Islet of Langerhans (tissue), 1 donor: ENCODE measurements at regions not wholly inside any gene's neighbourhood (a gene's known extent, or its start where the extent isn't known, plus 50 kb on each side); places are given as distances from the start of the nearest gene placed in this dataset.

Source experiments
- FAIRE-seq: peaks from one replicate; lab custom pipeline; 2011; peaks lifted over from hg19 to GRCh38; lab: Jason Lieb, UNC

DNA sequence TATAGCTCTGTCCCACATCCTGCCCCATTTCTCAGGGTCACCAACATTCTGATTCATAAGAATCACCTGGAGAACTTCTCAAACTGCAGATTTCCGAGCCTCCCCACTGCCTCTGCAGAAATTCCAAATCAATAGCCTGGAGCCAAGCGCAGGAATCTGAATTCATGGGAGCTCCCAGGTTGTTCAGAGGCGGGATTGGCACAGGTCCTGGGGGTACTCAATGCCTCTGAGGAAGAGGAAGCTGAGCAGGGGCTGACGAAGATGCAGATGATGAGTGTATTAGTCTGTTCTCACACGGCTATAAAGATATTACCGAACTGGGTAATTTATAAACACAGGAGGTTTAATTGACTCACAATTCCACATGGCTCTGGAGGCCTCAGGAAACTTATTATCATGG is 455.5 kb downstream of the MATN1 start:
- no peak for FAIRE-seq

DNA sequence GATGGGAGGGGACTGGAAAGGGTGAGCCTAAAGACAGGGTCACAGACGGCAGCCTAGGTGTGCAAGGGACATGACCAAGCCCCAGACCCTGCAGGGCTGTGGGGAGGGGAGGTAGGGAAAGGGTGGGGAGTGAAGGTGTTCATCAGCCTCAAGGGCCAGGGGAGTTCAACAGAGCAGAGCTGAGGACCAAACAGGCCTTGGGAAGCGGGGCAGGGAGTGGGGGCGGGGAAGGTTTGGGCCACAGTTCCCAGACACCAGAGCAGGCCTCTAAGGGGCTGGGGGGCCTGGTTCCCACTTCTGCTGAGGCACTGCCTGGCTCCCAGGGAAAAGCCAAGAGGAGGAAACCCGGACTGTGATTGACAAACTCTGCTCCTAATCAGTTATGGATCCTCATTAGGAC is 456.3 kb downstream of the MATN1 start:
- FAIRE-seq = no peak

DNA sequence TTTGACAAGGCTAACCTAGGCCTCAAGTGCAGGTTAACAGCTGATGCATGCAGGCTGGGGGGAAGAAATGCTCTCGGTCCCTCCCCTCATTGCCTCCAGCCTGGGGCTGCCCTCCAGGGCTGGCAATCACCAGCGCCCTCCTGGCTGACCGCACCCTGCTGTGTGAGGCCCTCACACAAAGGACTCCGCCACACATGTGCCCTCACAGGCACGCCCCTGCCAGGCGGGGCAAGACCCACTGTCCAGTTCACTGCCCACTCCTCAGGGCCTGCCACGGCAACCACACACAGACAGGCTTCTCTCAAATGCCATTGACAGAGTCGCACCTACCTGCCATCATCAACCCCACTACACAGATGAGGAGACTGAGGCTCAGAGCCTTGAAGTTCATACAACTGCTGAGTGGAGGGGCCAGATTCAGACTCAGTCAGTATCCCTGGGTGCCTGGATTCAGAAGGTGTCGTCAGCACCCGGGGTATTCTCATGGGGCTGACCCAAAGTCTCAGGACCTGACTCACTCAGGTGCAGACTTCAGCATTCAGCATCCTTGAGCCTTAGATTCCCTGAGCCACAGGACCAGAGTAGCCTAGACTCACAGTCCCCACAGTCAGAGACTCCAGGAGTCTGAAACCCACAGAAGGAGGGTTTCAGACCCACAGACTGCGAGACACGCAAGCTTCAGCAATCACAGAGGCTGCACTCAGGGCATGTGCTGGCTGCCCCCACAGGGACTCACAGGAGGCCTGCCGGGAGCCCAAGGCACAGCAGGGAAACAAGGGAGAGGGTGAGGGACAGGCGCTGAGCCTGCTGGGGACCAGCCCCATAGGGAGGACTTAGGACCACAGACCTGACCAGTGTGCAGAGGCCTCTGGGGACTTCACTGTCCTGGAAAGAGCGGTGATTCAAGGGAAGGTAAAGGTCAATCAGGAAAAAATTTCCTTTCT is 458.0 kb downstream of the MATN1 start:
- FAIRE-seq = no peak

DNA sequence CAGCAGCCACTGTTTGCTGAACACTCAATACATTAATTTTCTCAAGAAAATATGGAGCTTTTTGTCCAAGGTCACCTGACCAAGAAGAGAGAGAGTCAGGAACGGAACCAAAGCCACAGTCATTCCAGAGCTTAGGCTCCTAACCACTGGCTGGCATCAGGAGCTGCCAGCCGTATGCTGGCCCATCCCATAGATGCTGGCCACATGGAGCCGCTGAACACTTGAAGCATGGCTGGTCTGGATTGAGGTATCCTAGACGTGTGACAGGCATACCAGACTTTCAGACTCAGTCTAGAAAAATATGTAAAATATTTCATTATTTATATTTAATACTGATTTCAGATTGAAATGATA is 458.7 kb downstream of the MATN1 start:
- no peak for FAIRE-seq

DNA sequence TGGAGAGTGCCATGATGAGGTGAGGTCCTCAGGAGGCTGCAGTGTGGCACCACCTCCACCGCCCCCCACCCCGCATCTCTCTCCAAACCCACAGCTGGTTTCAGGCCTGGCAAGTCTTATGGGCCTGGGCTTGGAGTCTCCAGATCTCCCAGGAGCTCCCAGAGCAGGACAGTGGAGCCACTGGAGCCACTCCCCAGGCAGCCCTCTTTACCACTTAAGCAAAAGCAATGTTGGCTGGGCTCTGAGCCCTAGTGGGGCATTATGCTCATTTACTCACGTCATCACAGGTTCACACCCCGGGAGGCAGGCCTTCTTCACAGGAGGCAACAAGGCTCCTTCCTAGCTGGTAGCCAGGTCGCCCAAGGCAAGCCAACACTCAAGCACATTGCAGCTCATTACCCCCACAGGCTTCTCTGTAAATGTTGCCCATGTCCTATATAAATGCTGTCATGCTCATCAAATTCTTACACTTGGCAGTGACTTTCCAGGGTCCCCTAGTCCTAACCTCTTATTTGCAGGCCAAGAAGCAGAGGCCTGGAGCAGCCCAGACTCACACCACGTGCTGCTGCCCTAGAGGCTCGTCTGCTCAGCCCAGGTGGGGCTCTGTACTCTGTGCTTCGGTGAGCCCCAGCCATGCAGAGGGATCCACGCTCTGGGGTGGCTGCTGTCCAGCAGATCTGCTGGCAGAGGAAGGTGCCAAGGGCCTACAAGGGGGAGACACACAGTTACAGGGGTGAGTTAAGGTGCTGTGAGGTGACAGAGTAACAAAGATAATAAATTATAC is 459.3 kb downstream of the MATN1 start:
- FAIRE-seq = no peak

DNA sequence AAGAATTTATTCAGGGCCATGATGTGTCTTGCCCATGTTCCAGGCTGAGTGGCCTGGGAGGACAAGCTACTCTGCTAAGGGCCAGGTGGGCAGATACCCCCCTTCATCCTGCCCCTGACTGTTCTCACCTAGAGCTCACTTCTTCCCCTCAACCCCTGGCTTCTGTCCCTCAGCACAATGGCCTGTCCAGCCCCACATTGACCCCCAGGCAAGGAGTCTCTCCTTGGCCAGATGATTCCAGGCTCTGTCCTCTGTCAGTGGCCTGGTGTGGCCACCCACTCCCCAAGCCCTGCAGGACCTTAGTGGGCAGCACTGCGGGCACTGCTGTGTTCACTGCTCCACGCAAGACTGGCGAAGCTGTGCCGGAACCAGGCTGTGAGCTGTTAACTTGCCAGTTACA is 460.0 kb downstream of the MATN1 start:
- FAIRE-seq = no peak

DNA sequence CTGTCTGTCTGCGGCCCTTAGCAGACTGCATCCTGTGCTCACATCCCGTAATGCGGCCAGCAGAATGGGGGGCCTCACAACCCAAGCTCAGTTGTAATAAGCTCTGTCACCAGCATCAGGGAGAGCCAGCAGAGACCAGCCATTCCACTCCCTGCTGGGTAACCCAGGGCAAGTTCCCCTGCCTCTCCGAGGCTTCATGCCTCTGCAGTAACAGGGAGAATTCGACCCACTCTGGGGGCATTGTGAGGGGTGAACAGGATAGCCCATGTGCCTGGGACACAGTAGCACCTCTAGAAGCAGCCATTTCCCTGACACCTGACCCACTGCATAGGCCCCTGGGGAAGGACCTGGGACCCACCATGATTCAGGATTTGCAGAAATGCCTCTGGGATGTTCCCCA is 461.2 kb downstream of the MATN1 start:
- no peak for FAIRE-seq

DNA sequence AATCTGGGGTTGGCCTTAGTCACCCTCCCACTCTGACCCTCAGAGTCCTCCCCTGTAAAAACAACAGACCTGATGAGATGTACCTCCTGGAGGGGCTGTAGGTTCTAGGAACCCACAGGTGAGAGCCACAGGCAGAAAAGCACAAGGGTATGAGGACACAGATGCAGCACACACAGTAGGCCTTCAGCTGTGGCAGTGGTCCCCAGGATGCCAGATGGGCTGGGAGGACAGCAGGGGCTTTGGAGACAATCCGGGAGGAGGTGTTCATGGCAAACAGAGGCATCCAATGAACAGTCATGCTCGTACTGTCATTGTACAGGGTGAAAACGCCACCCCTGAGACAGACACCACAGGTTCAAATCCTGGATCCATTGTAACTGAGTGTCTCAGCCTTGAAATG is 463.1 kb downstream of the MATN1 start:
- FAIRE-seq = no peak

DNA sequence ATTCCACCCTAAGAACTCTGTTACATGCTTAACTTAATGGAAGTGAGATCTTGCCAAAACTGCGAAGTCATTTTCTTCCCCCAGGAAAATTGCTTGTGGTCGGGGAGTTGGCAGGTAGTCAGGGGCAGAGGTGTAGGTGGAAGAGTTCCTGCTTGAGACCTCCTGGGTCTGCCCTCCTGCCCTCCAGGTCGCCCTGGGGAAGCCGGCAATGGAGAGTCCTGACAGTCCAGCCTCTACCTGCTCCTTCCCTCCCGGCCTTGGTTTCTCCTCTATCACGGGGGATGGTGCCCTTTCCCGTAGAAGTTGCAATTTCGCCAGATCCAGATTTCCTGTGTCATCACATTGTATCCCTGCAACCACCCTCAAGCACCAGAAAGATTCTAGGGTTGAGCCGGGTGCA is 463.8 kb downstream of the MATN1 start:
- no peak for FAIRE-seq

DNA sequence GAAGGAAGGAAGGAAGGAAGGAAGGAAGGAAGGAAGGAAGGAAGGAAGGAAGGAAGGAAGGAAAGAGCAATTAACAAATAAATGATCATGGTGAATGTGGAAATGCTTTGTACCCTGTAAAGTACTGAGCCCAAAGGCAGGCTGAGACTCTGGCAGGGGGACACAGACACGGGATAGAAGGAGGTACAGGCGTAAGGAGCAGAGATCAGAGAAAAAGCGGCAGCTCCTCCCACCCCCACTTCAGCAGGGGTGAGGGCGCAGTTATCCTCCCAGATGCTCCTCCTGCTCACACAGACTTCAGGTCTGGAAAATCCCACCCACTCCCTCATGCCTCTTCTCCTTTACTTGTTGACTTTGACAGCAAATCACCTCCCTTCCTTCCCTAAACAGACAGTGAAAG is 464.5 kb downstream of the MATN1 start:
- no peak for FAIRE-seq

DNA sequence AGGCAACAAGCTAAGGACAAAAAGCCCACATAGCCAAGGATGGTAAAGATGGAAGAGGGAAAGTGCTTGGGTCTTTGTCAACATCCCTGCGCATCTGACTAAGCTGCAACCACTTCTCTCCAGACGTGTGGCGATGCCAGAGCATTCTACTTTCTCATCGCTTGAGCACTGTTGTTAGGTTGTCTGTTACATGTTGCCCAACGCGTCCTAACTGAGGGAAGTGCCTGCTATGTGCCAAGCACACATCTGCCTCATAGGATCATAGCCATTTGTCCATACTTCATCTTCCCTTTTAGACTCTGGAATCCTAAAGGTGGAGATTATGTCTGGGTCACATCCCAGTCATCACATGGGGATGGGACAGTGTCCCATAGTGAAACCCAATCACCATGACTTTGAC is 464.9 kb downstream of the MATN1 start:
- no peak for FAIRE-seq

DNA sequence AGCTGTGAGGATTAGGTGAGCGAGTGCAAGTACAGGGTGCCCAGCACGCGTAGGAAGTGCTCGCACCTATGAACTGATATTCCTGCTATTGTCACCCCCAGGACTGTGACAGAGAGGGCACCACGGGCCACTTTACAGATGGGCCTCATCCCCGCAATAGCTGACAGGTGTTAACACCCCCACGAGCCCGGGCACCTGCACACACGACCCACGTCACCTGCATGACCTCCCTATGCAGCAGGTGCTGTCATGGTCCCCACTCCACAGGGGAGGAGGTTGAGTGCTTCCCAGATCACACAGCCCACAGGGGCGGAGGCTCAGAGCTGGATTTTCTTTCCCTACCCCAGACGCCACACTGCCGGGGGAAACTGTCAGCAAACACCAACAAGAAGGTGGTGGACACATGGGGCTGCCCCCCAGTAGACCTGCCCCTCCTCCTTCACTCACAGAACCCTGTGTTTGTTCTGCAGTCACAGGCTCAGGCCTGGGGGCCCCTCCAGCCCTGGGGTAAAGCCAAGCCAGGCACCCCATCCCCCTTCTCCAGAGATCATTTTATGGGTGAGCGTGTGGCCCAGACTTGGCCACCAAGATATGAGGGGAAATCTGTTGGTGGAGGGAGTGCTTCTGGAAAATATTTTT is 465.5 kb downstream of the MATN1 start:
- no peak for FAIRE-seq

DNA sequence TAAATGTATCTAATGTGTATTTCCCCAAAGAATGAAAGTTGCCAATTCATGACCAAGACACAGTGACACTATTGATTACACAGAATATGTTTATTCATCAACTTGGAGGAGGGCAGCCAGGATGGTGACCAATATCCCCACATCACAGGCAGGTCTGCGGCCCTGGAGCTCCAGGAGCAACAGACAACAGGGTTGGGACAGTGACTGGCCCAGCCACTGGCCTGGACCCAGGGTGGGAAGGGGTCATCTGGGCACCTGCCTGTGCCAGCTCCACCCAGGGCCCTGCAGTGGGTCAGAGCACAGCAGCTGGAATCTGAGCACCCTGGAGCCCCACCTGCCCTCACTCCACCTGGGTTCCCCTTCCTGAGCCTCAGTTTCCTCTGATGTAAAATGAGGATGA is 466.1 kb downstream of the MATN1 start:
- FAIRE-seq = no peak

DNA sequence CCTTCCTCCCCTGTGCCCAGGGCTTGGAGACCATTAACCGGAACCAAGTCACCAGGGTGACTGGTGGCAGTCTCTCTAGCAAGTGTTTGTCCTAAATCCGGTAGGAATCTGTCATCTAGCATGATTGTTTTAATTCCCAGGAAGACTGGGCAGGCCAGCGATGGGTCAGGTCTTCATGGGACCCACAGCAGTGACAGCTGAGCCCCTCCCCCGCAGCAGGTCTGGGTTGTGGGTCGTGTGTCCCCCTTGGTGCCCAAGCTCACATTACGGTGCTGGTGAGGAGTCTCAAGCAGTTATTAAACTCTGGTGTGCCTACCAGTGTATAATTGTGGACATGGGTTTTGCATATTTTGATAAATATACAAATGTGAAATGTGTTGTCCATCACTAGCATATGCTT is 466.5 kb downstream of the MATN1 start:
- no peak for FAIRE-seq

DNA sequence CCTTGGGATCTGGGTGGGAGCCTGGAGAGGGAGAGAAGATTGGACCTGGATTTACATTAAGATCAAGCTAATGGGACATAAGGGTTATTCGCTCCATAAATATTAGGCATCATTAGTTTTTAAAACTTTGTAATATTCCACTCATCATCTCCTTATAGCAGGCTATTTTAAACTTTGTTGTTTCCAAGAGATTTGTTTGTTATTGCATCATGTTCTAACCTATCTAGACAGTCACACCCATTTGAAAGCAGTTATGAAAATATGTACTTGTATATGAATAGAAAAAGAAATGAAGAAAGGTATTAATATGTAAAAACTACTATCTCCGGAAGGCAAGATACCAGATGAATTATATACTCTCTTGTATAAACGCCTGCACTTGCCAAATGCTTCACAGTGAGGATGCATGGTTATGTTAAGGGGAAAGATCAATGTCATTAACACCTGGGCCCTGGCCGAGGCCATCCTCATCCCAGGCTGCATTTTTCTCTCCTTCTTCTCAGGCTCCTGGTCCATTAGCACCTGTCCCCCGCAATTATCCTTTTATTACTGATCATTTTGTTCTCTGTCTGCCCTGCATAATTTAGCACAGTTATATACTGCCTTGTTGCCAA is 468.2 kb downstream of the MATN1 start:
- no peak for FAIRE-seq

DNA sequence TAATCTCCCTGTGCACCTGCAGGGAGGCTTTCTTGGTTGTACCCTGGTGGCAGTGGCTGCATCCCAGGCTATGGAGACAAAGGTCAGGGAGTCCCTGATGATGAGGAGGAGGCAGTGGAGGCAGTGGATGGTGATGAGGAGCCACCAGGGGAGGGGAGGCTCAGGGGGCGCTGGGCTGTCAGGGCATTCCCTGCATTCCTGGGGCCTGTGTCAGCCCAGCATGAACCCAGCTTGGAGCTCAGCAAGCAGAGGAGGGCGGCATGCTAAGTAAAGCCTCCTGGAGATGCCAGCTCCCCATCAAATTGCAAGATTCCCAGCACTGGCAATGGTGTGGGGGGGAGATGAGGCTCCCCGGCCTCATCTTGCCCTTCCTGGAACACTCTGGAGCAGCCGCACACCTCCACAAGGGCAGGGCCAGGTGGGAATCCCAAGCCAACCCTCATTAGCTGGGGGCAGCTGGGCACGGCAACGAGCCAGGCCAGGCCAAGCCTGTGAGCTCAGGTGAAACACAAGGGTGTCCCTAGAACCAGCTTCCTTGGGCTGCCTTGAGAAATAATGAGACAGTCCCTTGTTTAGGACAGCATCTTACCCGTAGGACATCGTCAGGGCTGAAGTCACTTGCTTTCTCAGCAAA is 469.5 kb downstream of the MATN1 start:
- FAIRE-seq = no peak

DNA sequence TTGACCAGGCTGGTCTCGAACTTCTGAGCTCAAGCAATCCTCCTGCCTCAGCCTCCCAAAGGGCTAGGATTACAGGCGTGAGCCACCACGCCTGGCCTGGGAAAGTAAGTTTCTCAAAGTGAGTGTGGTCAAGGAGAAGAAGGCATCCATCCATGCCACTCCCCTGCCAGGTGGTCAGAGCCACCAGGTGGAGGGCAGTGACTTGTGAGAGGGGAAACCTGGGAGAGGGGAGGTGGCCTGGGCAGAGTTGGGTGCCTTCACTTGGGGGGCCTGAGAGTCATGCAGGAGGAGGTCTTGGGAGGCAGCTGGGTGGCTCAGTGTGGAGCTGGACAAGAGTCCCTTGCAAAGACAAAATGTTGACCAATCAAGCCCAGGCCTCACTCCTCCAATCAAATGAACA is 470.0 kb downstream of the MATN1 start:
- no peak for FAIRE-seq

DNA sequence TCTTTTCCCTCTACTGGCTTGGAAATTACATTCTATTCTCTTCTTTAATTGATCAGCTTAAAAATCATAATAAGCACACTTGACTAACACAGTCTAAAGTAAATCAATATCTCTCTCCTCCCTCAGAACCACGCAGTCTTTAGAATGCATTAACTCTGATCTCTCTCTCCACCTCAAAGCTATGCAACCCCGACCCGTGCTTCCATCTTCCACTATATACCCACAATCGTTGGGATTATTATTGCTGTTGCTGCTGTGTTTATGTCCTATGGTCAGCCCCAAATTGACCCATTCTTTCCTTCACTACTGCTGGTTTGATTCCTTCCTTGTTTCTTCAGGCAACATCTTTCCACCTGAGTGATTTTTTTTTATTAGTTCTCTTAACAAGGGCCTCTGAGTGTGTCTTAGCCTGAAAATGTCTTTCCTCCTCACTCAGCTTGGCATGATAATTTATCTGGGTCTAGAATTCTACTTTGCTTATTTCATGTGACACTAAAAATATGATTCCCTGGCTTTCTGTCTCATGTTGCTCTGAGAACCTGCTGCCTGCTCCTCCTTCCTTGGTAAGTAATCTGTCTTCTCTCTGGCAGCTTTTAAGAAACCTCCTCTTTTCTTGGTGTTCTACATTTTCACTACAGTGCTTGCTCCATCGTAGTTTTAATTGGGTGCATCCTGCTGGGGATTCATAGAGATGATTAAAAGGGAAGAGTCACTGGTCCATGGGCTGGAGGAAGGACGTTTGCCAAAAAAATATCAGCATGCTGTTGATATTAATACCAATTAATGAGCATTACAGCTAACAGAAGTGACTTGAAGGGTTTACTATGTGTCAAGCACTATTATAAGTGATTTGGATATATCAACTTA is 472.2 kb downstream of the MATN1 start:
- no peak for FAIRE-seq

DNA sequence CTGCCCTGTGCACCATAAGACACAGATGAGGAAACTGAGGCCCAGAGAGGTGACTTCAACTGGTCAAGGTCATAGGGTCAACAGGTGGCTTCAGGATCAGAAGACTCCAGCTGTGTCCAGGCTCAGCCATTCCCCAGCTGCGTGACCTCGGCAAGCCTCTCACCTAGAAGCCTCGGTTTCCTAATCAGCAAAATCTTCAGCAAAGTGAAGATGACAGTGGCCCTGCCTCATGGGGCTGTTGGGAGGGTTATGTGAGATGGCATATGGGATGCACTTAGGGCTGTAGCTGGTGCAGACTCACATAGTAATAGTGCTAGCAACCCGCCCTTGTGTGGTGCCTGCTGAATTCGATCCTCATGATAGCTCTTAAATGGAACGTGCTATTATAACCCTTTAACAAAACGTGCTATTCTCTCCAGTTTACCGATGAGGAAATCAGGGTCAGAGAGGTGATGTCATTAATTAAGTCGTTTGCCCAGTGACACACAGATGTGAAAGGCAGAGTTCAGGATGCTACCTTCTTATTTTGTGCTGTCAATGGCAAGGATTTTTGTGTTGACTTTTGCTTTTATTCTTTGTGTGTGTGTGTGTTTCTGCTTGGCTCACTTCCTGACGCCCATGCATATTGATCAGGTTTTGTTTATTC is 472.9 kb downstream of the MATN1 start:
- no peak for FAIRE-seq

DNA sequence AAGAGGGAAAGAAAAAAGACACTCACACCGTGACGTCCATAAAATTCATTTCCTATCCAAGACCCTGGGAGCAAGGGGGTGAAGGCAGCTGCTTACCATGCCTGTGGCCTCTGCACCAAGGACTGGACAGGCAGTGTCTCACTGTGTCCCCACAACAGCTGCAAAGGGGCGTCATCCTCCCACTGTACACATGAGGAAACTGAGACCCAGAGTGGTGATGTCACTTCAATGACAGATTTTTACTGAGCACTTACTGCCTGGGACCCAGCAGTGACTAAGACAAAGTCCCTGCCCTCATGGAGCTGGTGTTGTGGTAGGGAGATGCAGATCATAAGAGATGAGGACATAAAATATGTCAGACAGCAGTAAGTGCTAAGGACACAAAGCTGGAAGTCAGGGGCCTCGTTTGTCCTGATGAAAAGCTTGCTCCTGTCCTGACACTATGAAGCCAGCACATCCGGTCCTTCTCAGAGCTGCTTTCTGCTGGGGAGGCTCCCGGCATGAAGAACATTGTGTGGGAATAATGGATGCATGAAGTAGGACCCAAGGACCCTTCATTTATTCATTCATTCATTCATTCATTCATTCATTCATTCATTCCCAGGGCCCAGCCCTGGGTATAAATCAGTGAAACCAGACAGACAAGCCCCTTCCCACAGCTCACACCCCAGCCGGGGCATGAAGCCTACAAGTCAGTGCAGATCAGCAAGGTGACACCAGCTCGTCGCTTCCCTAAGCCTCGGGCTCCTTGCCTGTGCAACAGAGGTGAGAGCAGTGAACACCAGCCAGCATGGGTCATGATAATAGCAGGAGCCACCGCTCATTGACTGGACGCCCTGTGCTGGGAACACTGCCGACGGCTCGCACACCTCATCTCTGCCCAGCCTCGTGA is 473.7 kb downstream of the MATN1 start:
- no peak for FAIRE-seq
